NCI-H1048 (cell line): ENCODE measurements at regions not wholly inside any gene's neighbourhood (a gene's known extent, or its start where the extent isn't known, plus 50 kb on each side); places are given as distances from the start of the nearest gene placed in this dataset.
"Not testable (repeated sequence)": the region's sequence is repeated elsewhere in the genome, so short reads cannot be mapped to it uniquely, and the experiment has no call there.

Experiments
- DNase-seq: peaks from one replicate; lab custom pipeline; 2025; lab: John Stamatoyannopoulos, UW

GRCh38 chr4:104896660-104897645 lies 249.7 kb upstream of the TET2 start:
- no peak for DNase-seq

- no peak for DNase-seq
These were observed 246.8 kb upstream of the TET2 start for GRCh38 chr4:104899863-104900262.

- DNase-seq, result no peak
These were observed 245.2 kb upstream of the TET2 start for GRCh38 chr4:104901438-104901837.

GRCh38 chr4:104901961-104902605 lies 244.6 kb upstream of the TET2 start:
- DNase-seq, result no peak

GRCh38 chr4:104905065-104905464 lies 241.6 kb upstream of the TET2 start:
- DNase-seq, result no peak

- DNase-seq, result no peak
These were observed 241.1 kb upstream of the TET2 start for GRCh38 chr4:104905546-104905945.

- no peak for DNase-seq
These were observed 240.4 kb upstream of the TET2 start for GRCh38 chr4:104906276-104906675.

- DNase-seq, result no peak
These were observed 239.5 kb upstream of the TET2 start for GRCh38 chr4:104907074-104907649.

GRCh38 chr4:104907991-104908390 lies 238.7 kb upstream of the TET2 start:
- DNase-seq, result no peak

GRCh38 chr4:104909376-104909775 lies 237.3 kb upstream of the TET2 start:
- DNase-seq, result no peak

GRCh38 chr4:104912518-104912917 lies 234.2 kb upstream of the TET2 start:
- no peak for DNase-seq

- no peak for DNase-seq
These were observed 231.3 kb upstream of the TET2 start for GRCh38 chr4:104915373-104915772.

- DNase-seq, result no peak
These were observed 230.8 kb upstream of the TET2 start for GRCh38 chr4:104915864-104916263.

- no peak for DNase-seq
These were observed 227.3 kb upstream of the TET2 start for GRCh38 chr4:104919406-104919805.

- no peak for DNase-seq
These were observed 216.4 kb upstream of the TET2 start for GRCh38 chr4:104930298-104930697.

- DNase-seq, result not testable (repeated sequence)
These were observed 215.6 kb upstream of the TET2 start for GRCh38 chr4:104930745-104931736.

GRCh38 chr4:104938624-104939023 lies 208.1 kb upstream of the TET2 start:
- no peak for DNase-seq

- no peak for DNase-seq
These were observed 205.7 kb upstream of the TET2 start for GRCh38 chr4:104940927-104941326.

- DNase-seq, result no peak
These were observed 205.0 kb upstream of the TET2 start for GRCh38 chr4:104941661-104942062.

- DNase-seq, result no peak
These were observed 203.5 kb upstream of the TET2 start for GRCh38 chr4:104942990-104943743.

GRCh38 chr4:104944596-104944995 lies 202.1 kb upstream of the TET2 start:
- DNase-seq, result no peak
